BLaER1 treated with 17β-estradiol and CSF1 and Interleukin-3, amounts not matched to agents 10 nM and 100 nM (cell line): ENCODE measurements at regions not wholly inside any gene's neighbourhood (a gene's known extent, or its start where the extent isn't known, plus 50 kb on each side); places are given as distances from the start of the nearest gene placed in this dataset.

Source experiments
- H3K27ac ChIP-seq, 11 experiments: shearing (Covaris generic); formaldehyde crosslinking; 2 replicates each; pipeline ENCODE4 v1.8.1; 2022
- H3K27me3 ChIP-seq, 11 experiments: shearing (Covaris generic); formaldehyde crosslinking; 2 replicates each; pipeline ENCODE4 v1.8.1; 2022
- H3K36me3 ChIP-seq, 11 experiments: shearing (Covaris generic); formaldehyde crosslinking; 2 replicates each; pipeline ENCODE4 v1.8.1; 2022
- H3K4me1 ChIP-seq, 10 experiments: shearing (Covaris generic); formaldehyde crosslinking; 2 replicates each; pipeline ENCODE4 v1.8.1; 2022
- H3K4me2 ChIP-seq, 11 experiments: shearing (Covaris generic); formaldehyde crosslinking; 2 replicates each; pipeline ENCODE4 v1.8.1; 2022
- H3K4me3 ChIP-seq, 10 experiments: shearing (Covaris generic); formaldehyde crosslinking; 2 replicates each; pipeline ENCODE4 v1.8.1; 2022
- H3K9ac ChIP-seq, 11 experiments: shearing (Covaris generic); formaldehyde crosslinking; 2 replicates each; pipeline ENCODE4 v1.8.1; 2022
- H3K9me3 ChIP-seq, 11 experiments: shearing (Covaris generic); formaldehyde crosslinking; replicated peaks in 1 of 11; 2 replicates each; pipeline ENCODE4 v1.8.1; 2022
- H4K20me1 ChIP-seq, 11 experiments: shearing (Covaris generic); formaldehyde crosslinking; 2 replicates each; pipeline ENCODE4 v1.8.1; 2022
- Cebpa-rat ChIP-seq, 11 experiments: shearing (Covaris generic); IDR thresholded peaks; 2 replicates each; pipeline ENCODE4 v1.8.1; 2022

- H3K4me3 ChIP-seq, result no peak overlapping the region
- H3K9me3 ChIP-seq, result peaks cover 0 to 5% (median 0%) of the 10 kb centered on the region in 11 experiments; a peak in 1 of 22 replicates
- H3K9ac ChIP-seq, result no peak overlapping the region
- H3K27ac ChIP-seq, result no peak overlapping the region
- H4K20me1 ChIP-seq, result peaks cover 0 to 65% (median 0%) of the 10 kb centered on the region in 11 experiments; a peak in 7 of 22 replicates
- no peak overlapping the region for H3K4me2 ChIP-seq
- peaks cover 0 to 64% (median 0%) of the 10 kb centered on the region in 11 experiments; a peak in 9 of 22 replicates for H3K36me3 ChIP-seq
- H3K27me3 ChIP-seq, result no peaks in the 10 kb centered on the region
- peaks cover 0 to 4% (median under 1%) of the 10 kb centered on the region in 10 experiments; a peak in 7 of 20 replicates for H3K4me1 ChIP-seq
- TF ChIP-seq Cebpa-rat (IDR thresholded peaks at IDR 0.05), result no peak
These were observed 164.9 kb downstream of the CDH26 start for GRCh38 chr20:60123096-60123495.

- peaks cover 0 to 5% (median 0%) of the 10 kb centered on the region in 11 experiments; a peak in 1 of 22 replicates for H3K9me3 ChIP-seq
- no peak overlapping the region for H3K27ac ChIP-seq
- no peak for TF ChIP-seq Cebpa-rat (IDR thresholded peaks at IDR 0.05)
- H3K4me1 ChIP-seq, result 0 out of 20 replicates have a peak, but pooled peaks cover 0 to 4% (median 0%) of the 10 kb centered on the region in 10 experiments
- no peak overlapping the region for H3K4me3 ChIP-seq
- peaks cover 0 to 60% (median 0%) of the 10 kb centered on the region in 11 experiments; a peak in 7 of 22 replicates for H4K20me1 ChIP-seq
- H3K4me2 ChIP-seq, result no peak overlapping the region
- no peaks in the 10 kb centered on the region for H3K27me3 ChIP-seq
- H3K36me3 ChIP-seq, result peaks cover 0 to 66% (median 0%) of the 10 kb centered on the region in 11 experiments; a peak in 9 of 22 replicates
- no peak overlapping the region for H3K9ac ChIP-seq
These were observed 165.4 kb downstream of the CDH26 start for GRCh38 chr20:60123652-60124051.

- Histone ChIP-seq H3K4me3 (no peak overlapping the region), H3K4me2 (no peak overlapping the region), H3K27ac (no peak overlapping the region), H4K20me1 (peaks cover 0 to 58% (median 0%) of the 10 kb centered on the region in 11 experiments; a peak in 7 of 22 replicates), H3K4me1 (peaks cover 0 to 10% (median 7%) of the 10 kb centered on the region in 10 experiments; a peak in 13 of 20 replicates), H3K27me3 (no peaks in the 10 kb centered on the region), H3K9ac (no peak overlapping the region), H3K9me3 (peaks cover 0 to 5% (median 0%) of the 10 kb centered on the region in 11 experiments; a peak in 1 of 22 replicates), H3K36me3 (peaks cover 0 to 66% (median 0%) of the 10 kb centered on the region in 11 experiments; a peak in 9 of 22 replicates)
- no peak for TF ChIP-seq Cebpa-rat (IDR thresholded peaks at IDR 0.05)
These were observed 166.7 kb downstream of the CDH26 start for GRCh38 chr20:60124776-60125381.

GRCh38 chr20:60125513-60125912 is 167.3 kb downstream of the CDH26 start:
- H3K27ac ChIP-seq, result no peak overlapping the region
- no peak for TF ChIP-seq Cebpa-rat (IDR thresholded peaks at IDR 0.05)
- no peaks in the 10 kb centered on the region for H3K27me3 ChIP-seq
- peaks cover 0 to 5% (median 0%) of the 10 kb centered on the region in 11 experiments; a peak in 1 of 22 replicates for H3K9me3 ChIP-seq
- peaks cover 0 to 16% (median 13%) of the 10 kb centered on the region in 10 experiments; a peak in 13 of 20 replicates for H3K4me1 ChIP-seq
- H3K4me2 ChIP-seq, result no peak overlapping the region
- H4K20me1 ChIP-seq, result peaks cover 0 to 58% (median 0%) of the 10 kb centered on the region in 11 experiments; a peak in 7 of 22 replicates
- no peak overlapping the region for H3K4me3 ChIP-seq
- no peak overlapping the region for H3K9ac ChIP-seq
- H3K36me3 ChIP-seq, result peaks cover 0 to 63% (median 0%) of the 10 kb centered on the region in 11 experiments; a peak in 9 of 22 replicates

- Histone ChIP-seq H3K9ac (no peak overlapping the region), H3K4me3 (no peak overlapping the region), H4K20me1 (peaks cover 0 to 57% (median 0%) of the 10 kb centered on the region in 11 experiments; a peak in 7 of 22 replicates), H3K27me3 (no peaks in the 10 kb centered on the region), H3K9me3 (peaks cover 0 to 5% (median 0%) of the 10 kb centered on the region in 11 experiments; a peak in 1 of 22 replicates), H3K4me1 (peaks cover 11 to 31% (median 28%) of the 10 kb centered on the region in 10 experiments), H3K36me3 (peaks cover 0 to 49% (median 0%) of the 10 kb centered on the region in 11 experiments; a peak in 9 of 22 replicates), H3K27ac (no peak overlapping the region), H3K4me2 (no peak overlapping the region)
- no peak for TF ChIP-seq Cebpa-rat (IDR thresholded peaks at IDR 0.05)
These were observed 168.8 kb downstream of the CDH26 start for GRCh38 chr20:60126975-60127374.

GRCh38 chr20:60131375-60131774 is 173.2 kb downstream of the CDH26 start:
- Histone ChIP-seq H3K36me3 (peaks cover 0 to 28% (median 0%) of the 10 kb centered on the region in 11 experiments; a peak in 7 of 22 replicates), H3K4me3 (no peak overlapping the region), H3K4me1 (peaks cover 35 to 66% (median 55%) of the 10 kb centered on the region in 10 experiments), H4K20me1 (peaks cover 0 to 46% (median 0%) of the 10 kb centered on the region in 11 experiments; a peak in 7 of 22 replicates), H3K4me2 (peak overlapping the region; percentile 65 to 96 (median 88)), H3K9me3 (peaks cover 0 to 14% (median 0%) of the 10 kb centered on the region in 11 experiments; a peak in 5 of 22 replicates), H3K27me3 (no peaks in the 10 kb centered on the region), H3K27ac (peak overlapping the region in 10 of 11 experiments; percentile 18 to 83 (median 74); a peak in 18 of 22 replicates), H3K9ac (peak overlapping the region in 8 of 11 experiments; percentile 6 to 62 (median 50); a peak in 12 of 22 replicates)
- peak in 3 of 11 experiments; percentile 42 to 65 (median 50); a peak in 4 of 22 replicates for TF ChIP-seq Cebpa-rat (IDR thresholded peaks at IDR 0.05)

- peak overlapping the region in 6 of 11 experiments; percentile 17 to 62 (median 37); a peak in 8 of 22 replicates for H3K9ac ChIP-seq
- H3K9me3 ChIP-seq, result peaks cover 0 to 11% (median 0%) of the 10 kb centered on the region in 11 experiments; a peak in 5 of 22 replicates
- peak overlapping the region in 9 of 11 experiments; percentile 51 to 83 (median 75); a peak in 18 of 22 replicates for H3K27ac ChIP-seq
- no peak for TF ChIP-seq Cebpa-rat (IDR thresholded peaks at IDR 0.05)
- peaks cover 0 to 19% (median 0%) of the 10 kb centered on the region in 11 experiments; a peak in 5 of 22 replicates for H3K36me3 ChIP-seq
- H3K27me3 ChIP-seq, result no peaks in the 10 kb centered on the region
- H3K4me2 ChIP-seq, result peak overlapping the region; percentile 65 to 96 (median 88)
- 0 out of 20 replicates have a peak overlapping the region, but pooled peaks of 1 of the 10 experiments have one; percentile 2 for H3K4me3 ChIP-seq
- H4K20me1 ChIP-seq, result peaks cover 0 to 52% (median 0%) of the 10 kb centered on the region in 11 experiments; a peak in 8 of 22 replicates
- H3K4me1 ChIP-seq, result peaks cover 44 to 75% (median 64%) of the 10 kb centered on the region in 10 experiments
These were observed 174.1 kb downstream of the CDH26 start for GRCh38 chr20:60132162-60132826.
